Gastrocnemius medialis (tissue), 4 donors: ENCODE measurements at regions not wholly inside any gene's neighbourhood (a gene's known extent, or its start where the extent isn't known, plus 50 kb on each side); places are given as distances from the start of the nearest gene placed in this dataset.

Experiments used
- ATAC-seq, 2 donors: fragments of 150-250 bp; one replicate each; pipeline ENCODE4 v1.9.1; 2016
- DNase-seq, 2 donors: peaks; one replicate each; pipeline ENCODE4 v3.0.0-alpha.2; 2019
- H3K27ac ChIP-seq, 4 donors: fragments of 200-600 bp; sonication (generic); 1 replicate in 1 of 4; 2 replicates in 3 of 4; pipeline ENCODE4 v1.5.1; 2016 to 2018; ENCODE audit warnings: mild to moderate bottlenecking in 2 of 4, moderate library complexity in 1 of 4
- H3K27me3 ChIP-seq, 3 donors: fragments of 200-600 bp; sonication (generic) in 2 of 3; 1 replicate in 1 of 3; 2 replicates in 2 of 3; pipeline versions ENCODE4 v1.5.1 to v1.6.0; 2016 to 2019; ENCODE audit warnings: mild to moderate bottlenecking in 1 of 3, moderate library complexity in 1 of 3
- H3K36me3 ChIP-seq, 2 donors: fragments of 200-600 bp; sonication (generic) in 1 of 2; one replicate each; pipeline ENCODE4 v1.5.1; 2017 to 2018
- H3K4me1 ChIP-seq, 2 donors: fragments of 200-600 bp; sonication (generic) in 1 of 2; one replicate each; pipeline ENCODE4 v1.5.1; 2016 to 2017; ENCODE audit warnings: mild to moderate bottlenecking in 2 of 2
- H3K4me3 ChIP-seq, 4 donors: fragments of 200-600 bp; sonication (generic) in 3 of 4; 1 replicate in 1 of 4; 2 replicates in 3 of 4; pipeline ENCODE4 v1.5.1; 2016 to 2019; ENCODE audit warnings: mild to moderate bottlenecking in 2 of 4
- H3K9me3 ChIP-seq, 3 donors: fragments of 200-600 bp; sonication (generic) in 2 of 3; 1 replicate in 1 of 3; 2 replicates in 2 of 3; pipeline ENCODE4 v1.5.1; 2016 to 2019
- CTCF ChIP-seq, 5 experiments: fragments of 450-650 bp in 3 of 5; fragments of 200-600 bp in 2 of 5; sonication (generic) in 2 of 5; IDR thresholded peaks in 4 of 5; conservative IDR thresholded peaks in 1 of 5; 1 replicate in 4 of 5; 2 replicates in 1 of 5; pipeline ENCODE4 v1.5.1; 2016 to 2019; ENCODE audit warnings: antibody characterized with exemption in 5 of 5, mild to moderate bottlenecking in 3 of 5, moderate library complexity in 3 of 5
- POLR2A ChIP-seq, 2 donors: fragments of 450-650 bp; IDR thresholded peaks; one replicate each; pipeline ENCODE4 v1.6.1; 2017; ENCODE audit warnings: antibody characterized with exemption in 2 of 2, mild to moderate bottlenecking in 2 of 2, moderate library complexity in 2 of 2
- in situ Hi-C, 4 donors: fragments of 200-750 bp; cut with MboI; loops; one replicate each; pipeline versions ENCODE4 v1.15.0 to v1.8.0; 2017; ENCODE audit warnings: low sequenced_read_pairs in 4 of 4
- intact Hi-C: fragments of 100-400 bp; cut with DNase I; formaldehyde crosslinking; loops from one replicate; pipeline ENCODE4 v1.15.1; 2023; ENCODE audit warnings: low total_unique reads

- in situ Hi-C loops: no loop called here
- ATAC-seq: no peak
- H3K4me1 ChIP-seq: no peaks in the 10 kb centered on the region
Measured at GRCh38 chr10:65675236-65675635, 1250.6 kb upstream of the LRRTM3 start.

GRCh38 chr10:65684896-65685295 is 1240.9 kb upstream of the LRRTM3 start:
- H3K4me3 ChIP-seq: no peak overlapping the region
- H3K9me3 ChIP-seq: peaks cover 0 to 3% (median 0%) of the 10 kb centered on the region in 3 donors
- in situ Hi-C loops (no loop called here), intact Hi-C loops (no loop called here)
- H3K27ac ChIP-seq: no peak overlapping the region
- no peaks in the 10 kb centered on the region for H3K27me3 ChIP-seq
- DNase-seq (no peak), ATAC-seq (no peak)
- TF ChIP-seq POLR2A (IDR thresholded peaks at IDR 0.05) (no peak), CTCF (IDR thresholded peaks at IDR 0.05 in 4 of 5, conservative IDR thresholded peaks at IDR 0.05 in 1 of 5) (no peak)
- no peaks in the 10 kb centered on the region for H3K36me3 ChIP-seq
- H3K4me1 ChIP-seq: no peaks in the 10 kb centered on the region

More at GRCh38 chr10:65675236-65675635, 1250.6 kb upstream of the LRRTM3 start:
- Histone ChIP-seq H3K9me3 (no peaks in the 10 kb centered on the region), H3K27me3 (no peaks in the 10 kb centered on the region), H3K4me3 (no peak overlapping the region), H3K27ac (no peak overlapping the region), H3K36me3 (no peaks in the 10 kb centered on the region)
- intact Hi-C loops: no loop called here
- no peak for DNase-seq
- no peak for TF ChIP-seq CTCF (IDR thresholded peaks at IDR 0.05 in 4 of 5, conservative IDR thresholded peaks at IDR 0.05 in 1 of 5)
- TF ChIP-seq POLR2A (IDR thresholded peaks at IDR 0.05): no peak

GRCh38 chr10:65701168-65701776 is 1224.6 kb upstream of the LRRTM3 start:
- H3K9me3 ChIP-seq: no peaks in the 10 kb centered on the region
- intact Hi-C loops (no loop called here), in situ Hi-C loops (no loop called here)
- no peaks in the 10 kb centered on the region for H3K4me1 ChIP-seq
- no peak overlapping the region for H3K4me3 ChIP-seq
- no peaks in the 10 kb centered on the region for H3K36me3 ChIP-seq
- no peaks in the 10 kb centered on the region for H3K27me3 ChIP-seq
- no peak overlapping the region for H3K27ac ChIP-seq
- no peak for TF ChIP-seq POLR2A (IDR thresholded peaks at IDR 0.05)
- TF ChIP-seq CTCF (IDR thresholded peaks at IDR 0.05 in 4 of 5, conservative IDR thresholded peaks at IDR 0.05 in 1 of 5): no peak
- DNase-seq (no peak), ATAC-seq (no peak)

DNA sequence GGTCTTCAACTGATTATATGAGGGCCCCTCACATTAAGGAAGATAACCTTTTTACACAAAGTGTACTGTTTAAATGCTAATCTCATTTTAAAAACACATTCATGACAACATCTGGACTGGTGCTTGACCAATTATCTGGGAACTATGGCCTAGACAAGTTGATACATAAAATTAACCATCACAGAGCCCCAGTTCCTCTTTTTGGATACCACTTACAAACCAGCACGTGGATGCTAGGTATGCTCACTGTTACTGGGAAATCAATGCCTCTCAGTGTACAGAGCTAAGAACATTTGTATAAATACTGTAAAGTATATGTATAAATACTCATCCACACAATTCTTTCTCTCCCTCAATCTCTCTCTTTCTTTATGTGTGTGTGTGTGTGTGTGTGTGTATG is 1217.8 kb upstream of the LRRTM3 start:
- DNase-seq (no peak), ATAC-seq (no peak)
- Histone ChIP-seq H3K4me1 (no peaks in the 10 kb centered on the region), H3K27ac (no peak overlapping the region), H3K9me3 (no peaks in the 10 kb centered on the region), H3K4me3 (no peak overlapping the region), H3K36me3 (no peaks in the 10 kb centered on the region), H3K27me3 (no peaks in the 10 kb centered on the region)
- intact Hi-C loops (no loop called here), in situ Hi-C loops (no loop called here)
- no peak for TF ChIP-seq POLR2A (IDR thresholded peaks at IDR 0.05)
- no peak for TF ChIP-seq CTCF (IDR thresholded peaks at IDR 0.05 in 4 of 5, conservative IDR thresholded peaks at IDR 0.05 in 1 of 5)

DNA sequence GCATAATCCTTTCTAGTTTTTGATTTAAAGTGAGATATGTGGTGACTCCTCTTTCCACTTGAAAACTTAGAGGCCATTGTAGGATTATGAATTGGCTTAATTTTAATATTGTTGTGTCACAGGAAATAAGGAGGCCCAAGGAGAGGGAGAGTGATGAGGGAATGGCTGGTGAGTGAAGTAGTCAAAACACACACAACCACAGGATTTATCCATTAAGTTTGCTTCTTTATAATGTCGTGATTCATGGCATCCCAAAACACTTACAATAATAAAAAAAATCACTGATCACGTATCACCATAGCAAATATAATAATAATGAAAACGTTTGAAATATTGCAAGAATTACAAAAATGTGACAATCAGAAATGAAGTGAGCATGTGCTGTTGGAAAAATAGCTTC is 1215.5 kb upstream of the LRRTM3 start:
- Histone ChIP-seq H3K4me3 (no peak overlapping the region), H3K27ac (no peak overlapping the region), H3K27me3 (no peaks in the 10 kb centered on the region), H3K9me3 (no peaks in the 10 kb centered on the region), H3K4me1 (no peaks in the 10 kb centered on the region), H3K36me3 (no peaks in the 10 kb centered on the region)
- ATAC-seq: no peak
- in situ Hi-C loops (no loop called here), intact Hi-C loops (no loop called here)
- DNase-seq: no peak
- TF ChIP-seq CTCF (IDR thresholded peaks at IDR 0.05 in 4 of 5, conservative IDR thresholded peaks at IDR 0.05 in 1 of 5) (no peak), POLR2A (IDR thresholded peaks at IDR 0.05) (no peak)
